Prostate gland (tissue), 2 donors: ENCODE measurements at regions not wholly inside any gene's neighbourhood (a gene's known extent, or its start where the extent isn't known, plus 50 kb on each side); places are given as distances from the start of the nearest gene placed in this dataset.

Source experiments
- DNase-seq: peaks from one replicate; pipeline ENCODE4 v3.0.0-alpha.2; 2019; ENCODE audit warnings: low spot score
- H3K27ac ChIP-seq, 2 donors: fragments of 200-600 bp; sonication (generic); 2 replicates each; pipeline ENCODE4 v1.5.1; 2017 to 2019
- H3K27me3 ChIP-seq: fragments of 200-600 bp; sonication (generic); replicated peaks from 2 replicates; pipeline ENCODE4 v1.5.1; 2019; ENCODE audit not compliant: insufficient read depth
- H3K36me3 ChIP-seq, 2 donors: fragments of 200-600 bp; sonication (generic); 1 replicate in 1 of 2; 2 replicates in 1 of 2; pipeline versions ENCODE4 v1.5.1 to v1.8.1; 2017 to 2019
- H3K4me1 ChIP-seq: fragments of 200-600 bp; sonication (generic); replicated peaks from 2 replicates; pipeline ENCODE4 v1.5.1; 2019
- H3K4me3 ChIP-seq, 2 donors: fragments of 200-600 bp; sonication (generic); 2 replicates each; pipeline ENCODE4 v1.5.1; 2017 to 2019
- H3K9me3 ChIP-seq: fragments of 200-600 bp; sonication (generic); 2 replicates; pipeline ENCODE4 v1.5.1; 2017
- POLR2A ChIP-seq: fragments of 450-650 bp; IDR thresholded peaks from one replicate; pipeline ENCODE4 v1.6.1; 2016; ENCODE audit warnings: antibody characterized with exemption, mild to moderate bottlenecking
- POLR2AphosphoS5 ChIP-seq: sonication (generic); formaldehyde crosslinking; IDR thresholded peaks from one replicate; pipeline ENCODE4 v1.6.1; 2017; ENCODE audit warnings: antibody characterized with exemption
- WGBS: methylation state at CpG from one replicate; pipeline ENCODE4 v1.1.5; 2018; 5-methylcytosine and 5-hydroxymethylcytosine counted together
- intact Hi-C: fragments of 100-400 bp; cut with DNase I; formaldehyde crosslinking; loops from one replicate; pipeline ENCODE4 v1.14.2; 2022
- TF ChIP-seq, protein P1 (sequence below), 4 experiments: fragments of 200-600 bp in 2 of 4; fragments of 450-650 bp in 2 of 4; sonication (generic) in 2 of 4; IDR thresholded peaks; 1 replicate in 3 of 4; 2 replicates in 1 of 4; pipeline ENCODE4 v1.5.1; 2016 to 2019; ENCODE audit warnings: antibody characterized with exemption in 4 of 4, mild to moderate bottlenecking in 2 of 4, moderate library complexity in 2 of 4

GRCh38 chr7:25454562-25455041 lies 226.3 kb upstream of the NPVF start:
- no peak overlapping the region for H3K27ac ChIP-seq

GRCh38 chr7:25455683-25456251 lies 227.5 kb upstream of the NPVF start:
- DNase-seq, result no peak
- TF ChIP-seq POLR2A, result no peak
- TF ChIP-seq, protein P1, sequence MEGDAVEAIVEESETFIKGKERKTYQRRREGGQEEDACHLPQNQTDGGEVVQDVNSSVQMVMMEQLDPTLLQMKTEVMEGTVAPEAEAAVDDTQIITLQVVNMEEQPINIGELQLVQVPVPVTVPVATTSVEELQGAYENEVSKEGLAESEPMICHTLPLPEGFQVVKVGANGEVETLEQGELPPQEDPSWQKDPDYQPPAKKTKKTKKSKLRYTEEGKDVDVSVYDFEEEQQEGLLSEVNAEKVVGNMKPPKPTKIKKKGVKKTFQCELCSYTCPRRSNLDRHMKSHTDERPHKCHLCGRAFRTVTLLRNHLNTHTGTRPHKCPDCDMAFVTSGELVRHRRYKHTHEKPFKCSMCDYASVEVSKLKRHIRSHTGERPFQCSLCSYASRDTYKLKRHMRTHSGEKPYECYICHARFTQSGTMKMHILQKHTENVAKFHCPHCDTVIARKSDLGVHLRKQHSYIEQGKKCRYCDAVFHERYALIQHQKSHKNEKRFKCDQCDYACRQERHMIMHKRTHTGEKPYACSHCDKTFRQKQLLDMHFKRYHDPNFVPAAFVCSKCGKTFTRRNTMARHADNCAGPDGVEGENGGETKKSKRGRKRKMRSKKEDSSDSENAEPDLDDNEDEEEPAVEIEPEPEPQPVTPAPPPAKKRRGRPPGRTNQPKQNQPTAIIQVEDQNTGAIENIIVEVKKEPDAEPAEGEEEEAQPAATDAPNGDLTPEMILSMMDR (IDR thresholded peaks at IDR 0.05), result no peak
- no peak for TF ChIP-seq POLR2AphosphoS5
- intact Hi-C loops, result no loop called here

More at GRCh38 chr7:25454562-25455041, 226.3 kb upstream of the NPVF start:
- Histone ChIP-seq H3K9me3 (no peaks in the 10 kb centered on the region), H3K36me3 (no peaks in the 10 kb centered on the region), H3K4me1 (peaks cover 14% of the 10 kb centered on the region), H3K4me3 (no peak overlapping the region), H3K27me3 (no peaks in the 10 kb centered on the region)
- no peak for DNase-seq
- no peak for TF ChIP-seq POLR2AphosphoS5
- no peak for TF ChIP-seq POLR2A
- TF ChIP-seq, protein P1 (IDR thresholded peaks at IDR 0.05), result no peak
- 64% methylated on average over 9 of the region's 9 CpGs for WGBS
- intact Hi-C loops, result no loop called here

GRCh38 chr7:25456467-25457171 lies 228.3 kb upstream of the NPVF start:
- peaks cover 14% of the 10 kb centered on the region for H3K4me1 ChIP-seq
- peak; percentile 79 for DNase-seq
- no peaks in the 10 kb centered on the region for H3K9me3 ChIP-seq
- 36% methylated on average over 8 of the region's 8 CpGs for WGBS
- peak overlapping the region; percentile 49 to 72 for H3K27ac ChIP-seq
- peak; percentile 84 for TF ChIP-seq POLR2AphosphoS5
- TF ChIP-seq, protein P1 (IDR thresholded peaks at IDR 0.05), result no peak
- no peak overlapping the region for H3K4me3 ChIP-seq
- no peaks in the 10 kb centered on the region for H3K27me3 ChIP-seq
- no peaks in the 10 kb centered on the region for H3K36me3 ChIP-seq
- intact Hi-C loops, result no loop called here

More at GRCh38 chr7:25455683-25456251, 227.5 kb upstream of the NPVF start:
- Histone ChIP-seq H3K9me3 (no peaks in the 10 kb centered on the region), H3K4me3 (no peak overlapping the region), H3K36me3 (no peaks in the 10 kb centered on the region), H3K27ac (peak overlapping the region; percentile 49 to 72), H3K27me3 (no peaks in the 10 kb centered on the region), H3K4me1 (peaks cover 14% of the 10 kb centered on the region)
- WGBS, result 65% methylated on average over 10 of the region's 10 CpGs

- TF ChIP-seq POLR2AphosphoS5 (no peak), POLR2A (no peak)
- TF ChIP-seq, protein P1 (IDR thresholded peaks at IDR 0.05), result no peak
- H3K27me3 ChIP-seq, result no peaks in the 10 kb centered on the region
- H3K4me3 ChIP-seq, result no peak overlapping the region
- H3K27ac ChIP-seq, result no peak overlapping the region
- H3K36me3 ChIP-seq, result no peaks in the 10 kb centered on the region
- DNase-seq, result no peak
- no peaks in the 10 kb centered on the region for H3K9me3 ChIP-seq
- H3K4me1 ChIP-seq, result peaks cover 14% of the 10 kb centered on the region
- intact Hi-C loops, result no loop called here
Measured at GRCh38 chr7:25459057-25459456, 230.8 kb upstream of the NPVF start.

GRCh38 chr7:25460433-25460832 lies 232.1 kb upstream of the NPVF start:
- no peaks in the 10 kb centered on the region for H3K36me3 ChIP-seq
- 72% methylated on average over 5 of the region's 5 CpGs for WGBS
- H3K4me3 ChIP-seq, result no peak overlapping the region
- TF ChIP-seq, protein P1 (IDR thresholded peaks at IDR 0.05), result no peak
- no peak for TF ChIP-seq POLR2A
- TF ChIP-seq POLR2AphosphoS5, result no peak
- DNase-seq, result no peak
- intact Hi-C loops, result no loop called here
- H3K27me3 ChIP-seq, result no peaks in the 10 kb centered on the region
- H3K27ac ChIP-seq, result no peak overlapping the region
- peaks cover 10% of the 10 kb centered on the region for H3K4me1 ChIP-seq
- H3K9me3 ChIP-seq, result no peaks in the 10 kb centered on the region
